ENCODE measurements at regions not wholly inside any gene's neighbourhood (a gene's known extent, or its start where the extent isn't known, plus 50 kb on each side); places are given as distances from the start of the nearest gene placed in this dataset.

DNA sequence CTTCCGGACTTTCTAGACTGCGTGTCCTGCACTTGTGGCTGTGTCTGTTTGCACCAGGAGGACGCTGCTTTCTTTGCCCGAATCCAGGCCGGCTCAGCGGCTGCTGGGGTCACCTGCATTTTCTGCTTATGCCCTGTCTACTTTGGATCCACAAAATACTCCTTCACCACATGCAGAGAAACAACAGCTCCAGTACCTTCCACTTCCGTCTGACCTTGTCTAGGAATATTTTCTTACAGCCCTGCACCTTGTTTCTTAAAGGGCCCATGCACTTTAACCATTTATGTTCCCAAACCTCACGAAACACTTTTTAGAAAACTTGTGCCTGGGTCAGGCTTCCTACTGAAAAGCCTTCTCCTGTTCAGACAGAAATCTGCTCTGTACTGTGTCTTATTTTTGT lies 129.4 kb upstream of the NCK2 start:
- WGBS, 2 experiments (ENCODE audit: extremely low coverage in 1 of 2, insufficient coverage in 1 of 2, insufficient read length in 1 of 2, insufficient replicate concordance in 2 of 2, low coverage in 1 of 2, low lambda C conversion rate in 2 of 2, missing lambda C conversion rate in 1 of 2), result 93% methylated on average over 8 of the region's 8 CpGs; no CpG with 5 or more reads in 1 of the 2 experiments
- no peak overlapping the region for H3K9ac ChIP-seq (replicated peaks in 1 of 4; ENCODE audit: extremely low read depth in 1 of 4, low read depth in 3 of 4, low read length in 3 of 4)
- no peak overlapping the region for H3K4me3 ChIP-seq (ENCODE audit: extremely low read depth in 1 of 4, insufficient read depth in 2 of 4, low read depth in 3 of 4, low read length in 4 of 4)
- no peak overlapping the region for H3K18ac ChIP-seq (ENCODE audit: extremely low read depth, low read length)
- ChIA-PET CTCF (ENCODE audit: partially characterized antibody) (no interaction called here), POLR2A (ENCODE audit: partially characterized antibody) (no interaction called here)
- H2BK5ac ChIP-seq (ENCODE audit: low read depth, low read length), result no peak overlapping the region
- H3K9me3 ChIP-seq (ENCODE audit: insufficient read depth in 2 of 2, low read depth in 1 of 2, low read length in 1 of 2), result no peaks in the 10 kb centered on the region
- no peak overlapping the region for H4K91ac ChIP-seq (replicated peaks; ENCODE audit: insufficient read length, low read length)
- H3K4ac ChIP-seq (replicated peaks; ENCODE audit: insufficient read length, low read depth, low read length), result no peak overlapping the region
- DNase-seq (ENCODE audit: low read depth in 1 of 2, low spot score in 2 of 2) (no peak), FAIRE-seq (no peak)
- TF ChIP-seq, protein P1, sequence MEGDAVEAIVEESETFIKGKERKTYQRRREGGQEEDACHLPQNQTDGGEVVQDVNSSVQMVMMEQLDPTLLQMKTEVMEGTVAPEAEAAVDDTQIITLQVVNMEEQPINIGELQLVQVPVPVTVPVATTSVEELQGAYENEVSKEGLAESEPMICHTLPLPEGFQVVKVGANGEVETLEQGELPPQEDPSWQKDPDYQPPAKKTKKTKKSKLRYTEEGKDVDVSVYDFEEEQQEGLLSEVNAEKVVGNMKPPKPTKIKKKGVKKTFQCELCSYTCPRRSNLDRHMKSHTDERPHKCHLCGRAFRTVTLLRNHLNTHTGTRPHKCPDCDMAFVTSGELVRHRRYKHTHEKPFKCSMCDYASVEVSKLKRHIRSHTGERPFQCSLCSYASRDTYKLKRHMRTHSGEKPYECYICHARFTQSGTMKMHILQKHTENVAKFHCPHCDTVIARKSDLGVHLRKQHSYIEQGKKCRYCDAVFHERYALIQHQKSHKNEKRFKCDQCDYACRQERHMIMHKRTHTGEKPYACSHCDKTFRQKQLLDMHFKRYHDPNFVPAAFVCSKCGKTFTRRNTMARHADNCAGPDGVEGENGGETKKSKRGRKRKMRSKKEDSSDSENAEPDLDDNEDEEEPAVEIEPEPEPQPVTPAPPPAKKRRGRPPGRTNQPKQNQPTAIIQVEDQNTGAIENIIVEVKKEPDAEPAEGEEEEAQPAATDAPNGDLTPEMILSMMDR (IDR thresholded peaks at IDR 0.05; ENCODE audit: control extremely low read depth in 1 of 3, insufficient read depth in 1 of 3, low read depth in 1 of 3, low read length in 3 of 3), result no peak
- no peak for TF ChIP-seq HDAC2 (IDR thresholded peaks at IDR 0.05; ENCODE audit: borderline replicate concordance in 1 of 2, low read depth in 2 of 2, low read length in 2 of 2)
- no peak for TF ChIP-seq JUN (IDR thresholded peaks at IDR 0.05; ENCODE audit: low read depth, low read length)
- TF ChIP-seq TEAD4 (IDR thresholded peaks at IDR 0.05; ENCODE audit: low read depth, low read length), result no peak
- TF ChIP-seq EP300 (IDR thresholded peaks at IDR 0.05; ENCODE audit: borderline replicate concordance in 1 of 2, low read depth in 2 of 2, low read length in 2 of 2), result no peak
- TF ChIP-seq CEBPB (IDR thresholded peaks at IDR 0.05; ENCODE audit: low read depth, low read length), result no peak
- no peak for TF ChIP-seq GABPA (IDR thresholded peaks at IDR 0.05; ENCODE audit: borderline replicate concordance, insufficient read depth, low read length)
- no peaks in the 10 kb centered on the region for H4K20me1 ChIP-seq (replicated peaks in 1 of 2; ENCODE audit: control insufficient read depth in 1 of 2, insufficient read depth in 2 of 2, low read length in 2 of 2)
- H2BK120ac ChIP-seq (replicated peaks; ENCODE audit: low read depth, low read length), result no peak overlapping the region
- no peak overlapping the region for H2BK15ac ChIP-seq (ENCODE audit: low read length)
- H3K27me3 ChIP-seq (replicated peaks in 1 of 4; ENCODE audit: control insufficient read depth in 3 of 4, extremely low read depth in 1 of 4, insufficient read depth in 3 of 4, low read length in 3 of 4), result no peaks in the 10 kb centered on the region; a peak in 1 of 7 replicates
- H2AFZ ChIP-seq (ENCODE audit: low read length), result no peak overlapping the region
- H2BK12ac ChIP-seq (ENCODE audit: low read depth, low read length), result no peak overlapping the region
- no peak overlapping the region for H4K5ac ChIP-seq (ENCODE audit: insufficient read length, low read depth, low read length)
- H4K8ac ChIP-seq (ENCODE audit: extremely low read depth, insufficient read depth, low read length), result no peak overlapping the region
- H3K23me2 ChIP-seq (ENCODE audit: low read depth, low read length), result no peaks in the 10 kb centered on the region
- no peak overlapping the region for H3K23ac ChIP-seq (ENCODE audit: insufficient read length)
- no peak overlapping the region for H3K4me2 ChIP-seq (ENCODE audit: insufficient read depth in 1 of 2, low read depth in 2 of 2, low read length in 2 of 2)
- no peak overlapping the region for H3K27ac ChIP-seq (ENCODE audit: low read depth, low read length)
- H3K14ac ChIP-seq (ENCODE audit: insufficient read length), result no peak overlapping the region
- H3K56ac ChIP-seq (replicated peaks; ENCODE audit: insufficient read length, low read depth, low read length), result no peak overlapping the region
- H2AK5ac ChIP-seq (ENCODE audit: low read depth, low read length), result no peak overlapping the region
- no peaks in the 10 kb centered on the region for H3K36me3 ChIP-seq (ENCODE audit: control insufficient read depth in 2 of 4, insufficient read depth in 4 of 4, low read length in 3 of 4)
- H3K79me1 ChIP-seq (ENCODE audit: low read depth, low read length), result no peaks in the 10 kb centered on the region
- H2BK20ac ChIP-seq (ENCODE audit: low read length), result no peak overlapping the region
- no peaks in the 10 kb centered on the region for H3K79me2 ChIP-seq (ENCODE audit: control insufficient read depth in 1 of 2, insufficient read depth in 2 of 2, low read length in 2 of 2)
- peaks cover 0 to 6% (median 3%) of the 10 kb centered on the region in 4 experiments; a peak in 4 of 7 replicates for H3K4me1 ChIP-seq (replicated peaks in 1 of 4; ENCODE audit: control insufficient read depth in 3 of 4, insufficient read depth in 4 of 4, low read length in 3 of 4)
